Uterus (tissue), 3 donors: ENCODE measurements at regions not wholly inside any gene's neighbourhood (a gene's known extent, or its start where the extent isn't known, plus 50 kb on each side); places are given as distances from the start of the nearest gene placed in this dataset.

Experiments
- DNase-seq, 2 donors: peaks; one replicate each; pipeline ENCODE4 v3.0.0-alpha.2; 2019 to 2020
- H3K27ac ChIP-seq, 2 donors: fragments of 200-600 bp; sonication (generic); 1 replicate in 1 of 2; 2 replicates in 1 of 2; pipeline ENCODE4 v1.5.1; 2016 to 2018
- H3K27me3 ChIP-seq, 2 donors: fragments of 200-600 bp; sonication (generic); one replicate each; pipeline ENCODE4 v1.5.1; 2018 to 2019; ENCODE audit warnings: control low read depth in 1 of 2
- H3K36me3 ChIP-seq, 2 donors: fragments of 200-600 bp; sonication (generic); one replicate each; pipeline ENCODE4 v1.5.1; 2019; ENCODE audit warnings: control low read depth in 1 of 2
- H3K4me1 ChIP-seq, 2 donors: fragments of 200-600 bp; sonication (generic); one replicate each; pipeline ENCODE4 v1.5.1; 2018 to 2019; ENCODE audit warnings: control low read depth in 1 of 2
- H3K4me3 ChIP-seq, 2 donors: fragments of 200-600 bp; sonication (generic); 1 replicate in 1 of 2; 2 replicates in 1 of 2; pipeline ENCODE4 v1.5.1; 2018 to 2019; ENCODE audit warnings: mild to moderate bottlenecking in 1 of 2
- H3K9me3 ChIP-seq, 2 donors: fragments of 200-600 bp; sonication (generic); one replicate each; pipeline ENCODE4 v1.5.1; 2019; ENCODE audit warnings: control low read depth in 1 of 2
- CTCF ChIP-seq, 4 experiments: fragments of 200-600 bp in 2 of 4; fragments of 450-650 bp in 2 of 4; sonication (generic) in 2 of 4; IDR thresholded peaks; one replicate each; pipeline ENCODE4 v1.5.1; 2016 to 2019; ENCODE audit warnings: antibody characterized with exemption in 4 of 4, mild to moderate bottlenecking in 2 of 4, moderate library complexity in 1 of 4
- POLR2A ChIP-seq, 2 donors: fragments of 450-650 bp; IDR thresholded peaks; one replicate each; pipeline ENCODE4 v1.6.1; 2016; ENCODE audit warnings: antibody characterized with exemption in 2 of 2, mild to moderate bottlenecking in 1 of 2, moderate library complexity in 1 of 2
- intact Hi-C: fragments of 100-400 bp; cut with DNase I; formaldehyde crosslinking; loops from one replicate; pipeline ENCODE4 v1.15.1; 2023; ENCODE audit warnings: low total_unique reads
- donor health status: DM: yes; HTN: yes; CAD: no.

- no peak overlapping the region for H3K4me3 ChIP-seq
- no peaks in the 10 kb centered on the region for H3K4me1 ChIP-seq
- H3K27me3 ChIP-seq: peaks cover 0 to 5% of the 10 kb centered on the region in 2 donors
- no peaks in the 10 kb centered on the region for H3K9me3 ChIP-seq
- no peak for TF ChIP-seq POLR2A (IDR thresholded peaks at IDR 0.05)
- no peak for TF ChIP-seq CTCF (IDR thresholded peaks at IDR 0.05)
- no peaks in the 10 kb centered on the region for H3K36me3 ChIP-seq
- no peak for DNase-seq
- no peak overlapping the region for H3K27ac ChIP-seq
- intact Hi-C loops: no loop called here
Observed at GRCh38 chr19:30645946-30646577, 273.9 kb downstream of the ZNF536 start.

GRCh38 chr19:30640252-30640965 is 268.2 kb downstream of the ZNF536 start:
- Histone ChIP-seq H3K36me3 (no peaks in the 10 kb centered on the region), H3K27ac (no peak overlapping the region), H3K9me3 (no peaks in the 10 kb centered on the region), H3K4me3 (no peak overlapping the region), H3K4me1 (no peaks in the 10 kb centered on the region), H3K27me3 (no peaks in the 10 kb centered on the region)
- TF ChIP-seq POLR2A (IDR thresholded peaks at IDR 0.05): no peak
- intact Hi-C loops: no loop called here
- DNase-seq: no peak

- no peaks in the 10 kb centered on the region for H3K9me3 ChIP-seq
- H3K4me1 ChIP-seq: no peaks in the 10 kb centered on the region
- no peak for DNase-seq
- H3K4me3 ChIP-seq: no peak overlapping the region
- intact Hi-C loops: no loop called here
- no peak for TF ChIP-seq POLR2A (IDR thresholded peaks at IDR 0.05)
- TF ChIP-seq CTCF (IDR thresholded peaks at IDR 0.05): no peak
- no peak overlapping the region for H3K27ac ChIP-seq
- no peaks in the 10 kb centered on the region for H3K36me3 ChIP-seq
- H3K27me3 ChIP-seq: no peaks in the 10 kb centered on the region
Observed at GRCh38 chr19:30638889-30639288, 266.7 kb downstream of the ZNF536 start.

- Histone ChIP-seq H3K4me1 (no peaks in the 10 kb centered on the region), H3K27ac (no peak overlapping the region), H3K9me3 (no peaks in the 10 kb centered on the region), H3K4me3 (no peak overlapping the region), H3K36me3 (no peaks in the 10 kb centered on the region), H3K27me3 (no peaks in the 10 kb centered on the region)
- DNase-seq: no peak
- no peak for TF ChIP-seq CTCF (IDR thresholded peaks at IDR 0.05)
- intact Hi-C loops: no loop called here
Observed at GRCh38 chr19:30637926-30638325, 265.7 kb downstream of the ZNF536 start.

- Histone ChIP-seq H3K27me3 (no peaks in the 10 kb centered on the region), H3K4me1 (no peaks in the 10 kb centered on the region), H3K36me3 (no peaks in the 10 kb centered on the region), H3K4me3 (no peak overlapping the region), H3K27ac (no peak overlapping the region), H3K9me3 (no peaks in the 10 kb centered on the region)
- intact Hi-C loops: no loop called here
- TF ChIP-seq CTCF (IDR thresholded peaks at IDR 0.05): no peak
- no peak for DNase-seq
Observed at GRCh38 chr19:30634996-30635975, 263.1 kb downstream of the ZNF536 start.
